ENCODE measurements at regions not wholly inside any gene's neighbourhood (a gene's known extent, or its start where the extent isn't known, plus 50 kb on each side); places are given as distances from the start of the nearest gene placed in this dataset.

GRCh38 chr13:104375614-104376013 is 1309.4 kb upstream of the SLC10A2 start:
- Histone ChIP-seq H3K4me1 (no peaks in the 10 kb centered on the region), H3K27me3 (no peaks in the 10 kb centered on the region), H3K27ac (no peak overlapping the region), H3K36me3 (no peaks in the 10 kb centered on the region), H3K9me3 (no peaks in the 10 kb centered on the region), H3K4me3 (no peak overlapping the region)
- no peak for TF ChIP-seq POLR2A (IDR thresholded peaks at IDR 0.05)
- no peak for TF ChIP-seq CTCF (IDR thresholded peaks at IDR 0.05)
- intact Hi-C loops (cut with DNase I; ENCODE audit: low total_unique reads), result no loop called here
- DNase-seq, result no peak

- no peaks in the 10 kb centered on the region for H3K9me3 ChIP-seq
- intact Hi-C loops (cut with DNase I; ENCODE audit: low total_unique reads), result no loop called here
- TF ChIP-seq CTCF (IDR thresholded peaks at IDR 0.05), result no peak
- TF ChIP-seq POLR2A (IDR thresholded peaks at IDR 0.05), result no peak
- no peak for DNase-seq
- H3K4me1 ChIP-seq, result no peaks in the 10 kb centered on the region
- H3K27ac ChIP-seq, result no peak overlapping the region
- no peak overlapping the region for H3K4me3 ChIP-seq
- no peaks in the 10 kb centered on the region for H3K36me3 ChIP-seq
- H3K27me3 ChIP-seq, result no peaks in the 10 kb centered on the region
Measured at GRCh38 chr13:104372095-104372655, 1306.0 kb upstream of the SLC10A2 start.

- intact Hi-C loops (cut with DNase I; ENCODE audit: low total_unique reads), result no loop called here
Measured at GRCh38 chr13:104365430-104365829, 1299.2 kb upstream of the SLC10A2 start.

DNA sequence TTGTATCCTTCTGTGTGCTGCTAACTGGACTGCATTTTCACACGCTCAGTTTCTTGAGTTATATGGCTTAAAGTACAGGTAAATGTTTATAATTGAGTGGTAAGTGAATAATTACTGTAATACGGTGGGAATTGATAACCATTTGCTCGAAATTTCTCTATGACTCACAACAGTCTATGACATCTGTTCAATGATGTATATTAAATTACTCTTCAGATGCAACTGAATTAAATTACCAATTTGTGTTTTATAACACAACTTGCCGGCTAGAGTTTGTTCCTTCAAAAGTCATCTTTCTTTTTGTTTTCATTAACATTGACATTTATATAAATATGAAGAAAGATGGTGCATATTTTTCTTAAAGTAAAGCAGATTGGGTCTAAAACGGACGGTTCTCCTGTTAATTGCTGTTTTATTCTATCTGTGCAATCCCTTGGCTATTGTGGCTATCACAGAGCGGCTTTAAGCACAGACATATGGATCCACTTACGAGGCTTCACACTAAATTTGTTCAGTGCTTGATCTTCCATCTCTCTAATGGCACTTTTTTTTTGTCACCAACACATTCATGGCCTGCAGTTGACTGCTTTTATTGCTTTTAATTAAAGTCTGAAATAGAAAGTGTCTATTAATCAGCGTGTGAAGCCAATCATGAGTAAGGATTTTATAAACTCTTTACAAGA is 1291.6 kb upstream of the SLC10A2 start:
- no peaks in the 10 kb centered on the region for H3K9me3 ChIP-seq
- no peaks in the 10 kb centered on the region for H3K36me3 ChIP-seq
- H3K27ac ChIP-seq, result no peak overlapping the region
- no peak for TF ChIP-seq CTCF (IDR thresholded peaks at IDR 0.05)
- no peak for TF ChIP-seq POLR2A (IDR thresholded peaks at IDR 0.05)
- no peak for DNase-seq
- intact Hi-C loops (cut with DNase I; ENCODE audit: low total_unique reads), result no loop called here
- no peaks in the 10 kb centered on the region for H3K4me1 ChIP-seq
- H3K4me3 ChIP-seq, result no peak overlapping the region
- no peaks in the 10 kb centered on the region for H3K27me3 ChIP-seq

More at GRCh38 chr13:104365430-104365829, 1299.2 kb upstream of the SLC10A2 start:
- no peak overlapping the region for H3K27ac ChIP-seq
- H3K9me3 ChIP-seq, result no peaks in the 10 kb centered on the region
- no peaks in the 10 kb centered on the region for H3K27me3 ChIP-seq
- no peak overlapping the region for H3K4me3 ChIP-seq
- TF ChIP-seq POLR2A (IDR thresholded peaks at IDR 0.05), result no peak
- no peak for TF ChIP-seq CTCF (IDR thresholded peaks at IDR 0.05)
- no peaks in the 10 kb centered on the region for H3K36me3 ChIP-seq
- no peaks in the 10 kb centered on the region for H3K4me1 ChIP-seq
- DNase-seq, result no peak

GRCh38 chr13:104357174-104357573 is 1291.0 kb upstream of the SLC10A2 start:
- intact Hi-C loops (cut with DNase I; ENCODE audit: low total_unique reads), result no loop called here
- TF ChIP-seq CTCF (IDR thresholded peaks at IDR 0.05) (no peak), POLR2A (IDR thresholded peaks at IDR 0.05) (no peak)
- DNase-seq, result no peak
- Histone ChIP-seq H3K27ac (no peak overlapping the region), H3K9me3 (no peaks in the 10 kb centered on the region), H3K4me3 (no peak overlapping the region), H3K27me3 (no peaks in the 10 kb centered on the region), H3K4me1 (no peaks in the 10 kb centered on the region), H3K36me3 (no peaks in the 10 kb centered on the region)
